ENCODE measurements at regions not wholly inside any gene's neighbourhood (a gene's known extent, or its start where the extent isn't known, plus 50 kb on each side); places are given as distances from the start of the nearest gene placed in this dataset.

GRCh38 chr5:89300426-89300970, 417.5 kb upstream of the MEF2C start:
- DNase-seq (ENCODE audit: low spot score), result no peak

- no peak for DNase-seq (ENCODE audit: low spot score)
These were observed 417.0 kb upstream of the MEF2C start for GRCh38 chr5:89299998-89300397.

- DNase-seq (ENCODE audit: low spot score), result no peak
These were observed 414.1 kb upstream of the MEF2C start for GRCh38 chr5:89297066-89297465.

GRCh38 chr5:89293810-89294209, 410.8 kb upstream of the MEF2C start:
- DNase-seq (ENCODE audit: low spot score), result peak; percentile 55

GRCh38 chr5:89292487-89292886, 409.5 kb upstream of the MEF2C start:
- no peak for DNase-seq (ENCODE audit: low spot score)

GRCh38 chr5:89289604-89290003, 406.6 kb upstream of the MEF2C start:
- DNase-seq (ENCODE audit: low spot score), result no peak

GRCh38 chr5:89287964-89288363, 405.0 kb upstream of the MEF2C start:
- no peak for DNase-seq (ENCODE audit: low spot score)

GRCh38 chr5:89286320-89286719, 403.3 kb upstream of the MEF2C start:
- no peak for DNase-seq (ENCODE audit: low spot score)

- DNase-seq (ENCODE audit: low spot score), result no peak
These were observed 400.9 kb upstream of the MEF2C start for GRCh38 chr5:89283728-89284493.

GRCh38 chr5:89282554-89283510, 399.8 kb upstream of the MEF2C start:
- no peak for DNase-seq (ENCODE audit: low spot score)

GRCh38 chr5:89281766-89282553, 399.0 kb upstream of the MEF2C start:
- DNase-seq (ENCODE audit: low spot score), result no peak

- no peak for DNase-seq (ENCODE audit: low spot score)
These were observed 398.2 kb upstream of the MEF2C start for GRCh38 chr5:89281211-89281610.

- DNase-seq (ENCODE audit: low spot score), result no peak
These were observed 397.4 kb upstream of the MEF2C start for GRCh38 chr5:89280103-89281037.

GRCh38 chr5:89279391-89280036, 396.5 kb upstream of the MEF2C start:
- no peak for DNase-seq (ENCODE audit: low spot score)

- DNase-seq (ENCODE audit: low spot score), result no peak
These were observed 394.8 kb upstream of the MEF2C start for GRCh38 chr5:89277816-89278215.

GRCh38 chr5:89276566-89277305, 393.8 kb upstream of the MEF2C start:
- DNase-seq (ENCODE audit: low spot score), result no peak

GRCh38 chr5:89275066-89275855, 392.3 kb upstream of the MEF2C start:
- DNase-seq (ENCODE audit: low spot score), result no peak

GRCh38 chr5:89273289-89273688, 390.3 kb upstream of the MEF2C start:
- DNase-seq (ENCODE audit: low spot score), result no peak

- DNase-seq (ENCODE audit: low spot score), result peak; percentile 35
These were observed 387.9 kb upstream of the MEF2C start for GRCh38 chr5:89270901-89271300.
